AG09309 (cell line): ENCODE measurements at regions not wholly inside any gene's neighbourhood (a gene's known extent, or its start where the extent isn't known, plus 50 kb on each side); places are given as distances from the start of the nearest gene placed in this dataset.

Experiments used
- DNase-seq: peaks from one replicate; pipeline ENCODE4 v3.0.0-alpha.2; 2010; ENCODE audit warnings: low read depth
- H3K4me3 ChIP-seq: 2 replicates; pipeline ENCODE4 v1.5.1; 2011; ENCODE audit warnings: mild to moderate bottlenecking, low read depth, low read length, moderate library complexity; ENCODE audit not compliant: control insufficient read depth
- CTCF ChIP-seq: IDR thresholded peaks from 2 replicates; pipeline ENCODE4 v1.5.1; 2011; ENCODE audit warnings: mild to moderate bottlenecking, low read depth, low read length, inconsistent platforms; ENCODE audit not compliant: insufficient read depth, control insufficient read depth; ENCODE audit errors: missing control alignments

DNA sequence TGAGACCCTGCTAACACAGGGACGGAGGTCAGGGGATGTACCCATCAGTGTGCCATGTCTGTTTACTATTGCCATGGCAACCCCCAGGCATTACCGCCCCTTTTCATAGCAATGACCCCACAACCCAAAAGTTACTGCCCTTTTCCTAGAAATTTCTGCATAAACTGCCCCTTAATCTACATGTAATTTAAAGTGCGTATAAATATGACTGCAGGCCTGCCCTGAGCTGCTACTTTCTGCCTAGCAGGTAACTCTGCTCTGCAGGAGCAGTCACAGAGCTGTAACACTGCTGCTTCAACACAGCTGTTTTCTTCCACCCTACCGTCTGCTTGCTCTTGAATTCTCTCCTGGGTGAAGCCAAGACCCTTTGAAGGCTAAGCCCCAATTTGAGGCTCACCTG lies 57.1 kb upstream of the RPS6KA2 start:
- DNase-seq, result no peak
- TF ChIP-seq CTCF, result no peak
- H3K4me3 ChIP-seq, result no peak overlapping the region

- DNase-seq, result no peak
- no peak for TF ChIP-seq CTCF
- H3K4me3 ChIP-seq, result no peak overlapping the region
These were observed 56.4 kb upstream of the RPS6KA2 start for GRCh38 chr6:166683477-166683876.

DNA sequence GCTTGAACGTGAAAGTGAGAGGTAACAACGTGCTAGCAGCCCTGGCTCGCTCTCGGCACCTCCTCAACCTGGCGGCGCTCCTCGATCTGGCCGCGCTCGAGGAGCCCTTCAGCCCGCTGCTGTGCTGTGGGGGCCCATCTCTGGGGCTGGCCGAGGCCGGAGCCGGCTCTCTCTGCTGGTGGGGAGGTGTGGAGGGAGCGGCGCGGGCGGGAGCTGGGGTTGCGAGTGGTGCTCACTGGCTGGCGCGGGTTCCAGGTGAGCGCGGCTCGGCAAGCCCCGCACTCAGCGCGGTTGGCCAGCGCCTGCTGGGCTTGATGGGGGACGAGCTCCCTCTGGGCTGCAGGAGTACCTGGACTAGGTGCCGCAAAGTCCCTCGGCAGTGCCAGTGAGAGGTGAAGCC lies 52.5 kb upstream of the RPS6KA2 start:
- DNase-seq, result no peak
- H3K4me3 ChIP-seq, result no peak overlapping the region
- no peak for TF ChIP-seq CTCF

- DNase-seq, result no peak
- no peak for TF ChIP-seq CTCF
- no peak overlapping the region for H3K4me3 ChIP-seq
These were observed 51.4 kb upstream of the RPS6KA2 start for GRCh38 chr6:166678426-166678825.

- DNase-seq, result no peak
- H3K4me3 ChIP-seq, result no peak overlapping the region
- no peak for TF ChIP-seq CTCF
These were observed 50.9 kb upstream of the RPS6KA2 start for GRCh38 chr6:166677941-166678340.
